GM21529 (cell line): ENCODE measurements at regions not wholly inside any gene's neighbourhood (a gene's known extent, or its start where the extent isn't known, plus 50 kb on each side); places are given as distances from the start of the nearest gene placed in this dataset.
"Not testable (repeated sequence)": the region's sequence is repeated elsewhere in the genome, so short reads cannot be mapped to it uniquely, and the experiment has no call there.

Experiments used
- ATAC-seq: cut with Tn5 transposase; IDR thresholded peaks from one replicate; pipeline ENCODE4 v1.9.1; 2021; ENCODE audit not compliant: unreplicated experiment

- no peak for ATAC-seq
Measured at GRCh38 chr5:14054965-14055963, 87.9 kb upstream of the TRIO start.

- ATAC-seq: no peak
Measured at GRCh38 chr5:14054111-14054854, 88.9 kb upstream of the TRIO start.

GRCh38 chr5:14050821-14051220, 92.3 kb upstream of the TRIO start:
- ATAC-seq: no peak

GRCh38 chr5:14048434-14048833, 94.7 kb upstream of the TRIO start:
- ATAC-seq: no peak

- ATAC-seq: no peak
Measured at GRCh38 chr5:14041528-14042192, 97.2 kb upstream of the DNAH5 start.

- ATAC-seq: no peak
Measured at GRCh38 chr5:14040542-14040941, 96.1 kb upstream of the DNAH5 start.

- no peak for ATAC-seq
Measured at GRCh38 chr5:14039576-14039975, 95.1 kb upstream of the DNAH5 start.

- no peak for ATAC-seq
Measured at GRCh38 chr5:14039063-14039462, 94.6 kb upstream of the DNAH5 start.

GRCh38 chr5:14038341-14038959, 94.0 kb upstream of the DNAH5 start:
- no peak for ATAC-seq

GRCh38 chr5:14036947-14037346, 92.5 kb upstream of the DNAH5 start:
- ATAC-seq: no peak

GRCh38 chr5:14036514-14036913, 92.0 kb upstream of the DNAH5 start:
- ATAC-seq: no peak

- ATAC-seq: no peak
Measured at GRCh38 chr5:14035859-14036503, 91.5 kb upstream of the DNAH5 start.

- ATAC-seq: no peak
Measured at GRCh38 chr5:14034963-14035362, 90.5 kb upstream of the DNAH5 start.

GRCh38 chr5:14032918-14033317, 88.4 kb upstream of the DNAH5 start:
- no peak for ATAC-seq

GRCh38 chr5:14028938-14029584, 84.6 kb upstream of the DNAH5 start:
- ATAC-seq: no peak

- ATAC-seq: no peak
Measured at GRCh38 chr5:14028188-14028587, 83.7 kb upstream of the DNAH5 start.

- ATAC-seq: no peak
Measured at GRCh38 chr5:14025569-14026286, 81.2 kb upstream of the DNAH5 start.

GRCh38 chr5:14022971-14023370, 78.5 kb upstream of the DNAH5 start:
- no peak for ATAC-seq

GRCh38 chr5:14020944-14021343, 76.5 kb upstream of the DNAH5 start:
- not testable (repeated sequence) for ATAC-seq
